GM21717 (cell line): ENCODE measurements at regions not wholly inside any gene's neighbourhood (a gene's known extent, or its start where the extent isn't known, plus 50 kb on each side); places are given as distances from the start of the nearest gene placed in this dataset.

Experiments used
- ATAC-seq: cut with Tn5 transposase; IDR thresholded peaks from one replicate; pipeline ENCODE4 v1.9.1; 2021; ENCODE audit warnings: mild to moderate bottlenecking, moderate library complexity; ENCODE audit not compliant: unreplicated experiment

GRCh38 chr18:40707797-40708196 is 1247.2 kb upstream of the PIK3C3 start:
- ATAC-seq = no peak

DNA sequence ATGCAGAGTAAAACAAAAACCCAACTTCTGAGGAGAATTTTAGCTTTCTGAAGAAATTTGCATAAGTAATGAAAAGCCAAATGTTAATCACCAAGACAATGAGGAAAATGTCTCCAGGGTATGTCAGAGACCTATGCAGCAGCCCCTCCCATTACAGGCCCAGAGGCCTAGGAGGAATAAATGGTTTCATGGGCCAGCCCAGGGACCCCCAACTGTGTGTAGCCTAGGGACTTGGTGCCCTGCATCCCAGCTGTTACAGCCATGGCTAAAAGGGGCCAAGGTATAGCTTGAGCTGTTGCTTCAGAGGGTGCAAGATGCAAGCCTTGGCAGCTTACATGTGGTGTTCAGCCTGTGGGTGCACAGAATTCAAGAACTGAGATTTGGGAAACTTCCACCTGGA is 1256.9 kb upstream of the PIK3C3 start:
- no peak for ATAC-seq

GRCh38 chr18:40695526-40695925 is 1259.5 kb upstream of the PIK3C3 start:
- peak; percentile 67 for ATAC-seq

- ATAC-seq = no peak
These were observed 1262.2 kb upstream of the PIK3C3 start for GRCh38 chr18:40692871-40693270.

GRCh38 chr18:40690062-40690461 is 1265.0 kb upstream of the PIK3C3 start:
- no peak for ATAC-seq

- no peak for ATAC-seq
These were observed 1267.6 kb upstream of the PIK3C3 start for GRCh38 chr18:40687399-40687798.

DNA sequence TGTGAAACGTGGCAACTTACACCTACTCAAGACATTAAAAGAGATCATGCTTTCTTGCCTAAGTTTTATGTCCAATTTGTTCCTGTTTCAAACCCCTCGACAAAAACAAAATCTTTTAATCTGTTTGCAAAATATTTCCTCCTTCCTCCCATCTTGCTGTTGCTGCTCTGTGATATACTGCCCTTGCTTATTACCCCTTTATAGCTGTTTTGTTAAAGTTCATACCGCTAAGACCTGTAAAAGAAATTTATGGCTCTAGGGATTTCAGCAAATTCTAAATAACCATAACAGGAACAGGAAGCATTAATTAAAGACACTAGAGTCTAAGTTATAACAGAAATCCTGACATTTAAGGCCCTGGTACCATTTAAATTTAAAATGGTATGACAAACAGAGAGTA is 1268.2 kb upstream of the PIK3C3 start:
- no peak for ATAC-seq

DNA sequence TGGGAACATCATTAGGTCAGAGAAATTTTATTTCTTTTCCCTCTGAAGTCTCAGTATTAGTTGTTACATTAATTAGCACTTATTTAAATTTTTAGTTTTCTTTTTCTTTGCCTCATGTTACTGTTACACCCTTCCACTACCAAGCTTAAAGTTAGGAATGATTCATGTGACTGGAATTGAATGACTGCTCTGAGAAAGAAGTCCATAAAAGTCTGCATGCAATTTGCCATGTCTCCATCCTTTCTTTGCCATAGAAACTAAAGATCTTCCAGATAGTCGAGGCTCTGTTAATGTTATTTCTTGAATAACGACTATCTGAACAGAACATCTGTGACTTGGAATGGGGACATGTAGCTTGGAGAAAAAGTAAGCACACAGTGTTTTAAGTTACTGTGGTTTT is 1269.8 kb upstream of the PIK3C3 start:
- ATAC-seq = no peak

- ATAC-seq = no peak
These were observed 1276.7 kb upstream of the PIK3C3 start for GRCh38 chr18:40678318-40678717.

DNA sequence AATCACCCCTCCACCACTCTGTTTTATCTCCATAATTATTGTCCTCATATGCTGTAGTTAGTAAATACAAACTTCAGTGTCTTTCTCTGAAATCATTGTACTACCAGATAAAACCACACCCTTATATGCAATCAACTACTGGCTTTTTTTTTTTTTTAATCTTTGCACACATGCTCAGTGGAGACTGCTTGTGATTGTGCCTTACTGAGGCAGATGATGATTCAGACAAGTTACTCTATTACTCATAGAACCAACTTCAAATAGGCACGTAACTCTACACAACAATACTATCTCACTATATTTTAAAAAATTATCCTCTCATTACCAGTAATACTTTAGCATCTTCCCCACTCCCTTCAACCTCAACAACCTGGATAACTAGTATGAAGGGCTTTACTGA is 1278.4 kb upstream of the PIK3C3 start:
- ATAC-seq = no peak

GRCh38 chr18:40673150-40673549 is 1281.9 kb upstream of the PIK3C3 start:
- ATAC-seq = no peak

GRCh38 chr18:40672590-40672989 is 1282.4 kb upstream of the PIK3C3 start:
- ATAC-seq = no peak

DNA sequence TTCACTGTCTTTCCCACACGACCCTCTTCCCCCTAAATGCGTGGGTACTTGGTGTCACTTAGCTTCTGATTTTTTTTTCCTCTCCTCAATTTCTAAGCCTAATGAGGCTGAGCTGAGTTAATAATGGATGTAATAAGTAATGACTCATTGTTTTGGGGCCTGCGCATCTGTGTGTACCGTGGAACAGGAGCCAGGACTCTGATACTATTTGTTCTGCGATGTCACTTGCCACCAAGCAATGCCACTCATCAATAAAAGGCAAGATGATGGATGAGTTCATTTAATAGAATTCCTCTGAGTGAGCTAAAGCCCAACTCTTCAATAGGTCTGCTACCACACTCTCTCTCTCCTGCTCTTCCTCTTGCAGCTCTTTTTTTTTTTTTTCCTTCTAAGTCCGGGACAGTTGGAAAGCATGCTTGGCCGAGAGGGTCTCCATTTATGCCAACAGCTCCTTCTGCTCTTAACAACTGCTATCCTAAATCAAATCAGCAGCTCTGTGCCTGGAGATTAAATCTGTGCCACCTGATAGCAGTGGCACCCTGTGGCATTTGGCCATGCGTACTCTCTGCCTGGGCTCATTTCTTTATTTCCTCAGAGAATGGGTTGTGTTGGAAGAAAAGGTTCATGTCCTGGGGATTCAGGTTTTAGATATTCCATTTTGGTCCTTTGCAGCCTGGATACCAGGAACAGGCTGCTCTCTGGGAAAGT is 1284.2 kb upstream of the PIK3C3 start:
- ATAC-seq = no peak

GRCh38 chr18:40662898-40663437 is 1292.1 kb upstream of the PIK3C3 start:
- ATAC-seq = no peak

- ATAC-seq = no peak
These were observed 1301.4 kb upstream of the PIK3C3 start for GRCh38 chr18:40653682-40654081.

DNA sequence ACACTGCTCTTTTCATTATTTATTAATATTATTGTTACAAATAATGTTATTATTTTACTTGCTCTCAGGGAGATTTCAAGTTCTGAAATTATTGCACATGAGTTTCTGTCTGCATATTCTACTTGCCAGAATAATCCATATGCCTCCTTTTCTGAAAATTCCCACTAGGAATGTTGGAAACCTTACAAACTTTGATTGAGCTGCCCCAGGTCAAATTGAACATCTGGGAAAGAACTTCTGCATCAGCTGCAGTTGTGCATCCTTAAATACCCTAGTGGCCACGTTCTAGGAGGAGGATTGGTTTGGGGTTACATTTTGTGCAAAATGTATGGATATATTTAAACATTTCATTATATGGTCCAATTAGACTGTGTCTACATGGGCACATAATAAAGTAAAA is 1302.7 kb upstream of the PIK3C3 start:
- ATAC-seq = no peak

DNA sequence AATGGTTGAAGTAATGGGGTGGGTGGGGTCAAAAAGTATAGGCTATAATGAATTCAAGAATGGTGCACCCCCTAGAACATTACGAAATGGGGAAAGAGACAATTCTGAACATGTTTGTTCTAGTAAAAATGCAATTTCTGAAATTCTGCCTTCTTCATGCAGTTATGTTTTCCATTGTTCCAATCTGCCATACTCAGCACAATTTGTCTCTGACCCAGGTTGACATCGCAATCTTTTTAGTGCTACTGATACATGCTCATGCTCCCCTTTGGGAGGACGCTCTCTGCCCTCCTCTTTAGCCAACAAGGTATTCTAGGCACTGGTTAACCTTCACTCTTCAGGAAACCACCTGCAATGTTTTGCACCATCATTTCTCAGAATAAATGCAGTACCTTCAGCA is 1303.9 kb upstream of the PIK3C3 start:
- ATAC-seq = no peak

- no peak for ATAC-seq
These were observed 1312.3 kb upstream of the PIK3C3 start for GRCh38 chr18:40642692-40643229.

DNA sequence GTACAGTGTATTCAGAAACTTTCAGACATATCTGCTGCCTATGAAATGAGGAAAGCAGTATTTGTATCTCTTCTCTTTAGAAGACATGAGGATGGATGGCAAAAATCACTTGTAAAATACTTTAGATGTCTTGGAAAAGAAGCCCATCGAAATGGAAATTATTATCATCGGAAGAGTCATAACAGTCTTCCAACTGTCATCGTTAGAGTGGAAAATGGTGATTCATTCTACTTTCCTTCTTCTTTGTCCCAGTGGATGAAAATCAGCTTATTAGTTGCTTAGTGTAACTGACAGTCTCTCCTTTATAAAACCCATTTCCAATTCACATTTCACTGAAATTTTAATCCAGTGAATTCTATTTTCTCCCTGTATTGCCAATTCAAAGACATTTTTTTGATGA is 1323.7 kb upstream of the PIK3C3 start:
- no peak for ATAC-seq

DNA sequence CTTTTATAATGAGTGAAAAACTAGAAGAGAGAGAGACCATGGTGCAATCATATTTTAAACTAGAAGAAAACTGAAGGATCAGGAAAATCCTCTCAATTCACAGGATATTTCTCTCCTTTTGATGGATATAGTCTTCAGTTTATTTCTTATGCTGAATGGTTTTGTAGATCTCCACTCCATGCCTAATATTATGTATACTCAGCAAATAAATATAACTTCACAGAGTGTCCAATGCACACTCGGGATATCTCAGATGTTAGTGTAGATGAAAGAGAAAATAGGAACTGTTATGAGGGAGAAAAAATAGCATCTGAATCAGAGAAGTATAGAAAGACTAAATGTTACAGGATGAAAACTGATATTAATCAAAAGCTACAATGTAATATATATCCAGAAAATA is 1324.5 kb upstream of the PIK3C3 start:
- ATAC-seq = no peak

DNA sequence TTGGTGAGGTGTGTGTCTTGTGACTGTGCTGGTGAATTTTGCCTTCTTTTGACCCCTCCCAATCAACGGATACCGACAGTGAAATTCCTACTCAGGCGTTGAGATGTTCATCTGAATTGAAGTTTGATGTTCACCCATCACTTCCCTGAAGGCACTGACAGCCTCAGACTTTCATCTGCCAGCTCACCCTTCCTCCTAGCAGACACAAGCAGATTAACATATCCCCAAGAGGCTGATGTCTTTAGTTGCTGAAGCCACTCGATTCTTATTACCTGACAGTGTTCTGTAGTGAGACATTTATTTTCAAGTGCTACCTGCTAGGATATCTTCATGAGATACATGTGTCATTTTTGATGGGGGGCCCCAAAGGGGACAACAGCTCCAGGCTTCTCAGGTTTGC is 1330.1 kb upstream of the PIK3C3 start:
- ATAC-seq = no peak

DNA sequence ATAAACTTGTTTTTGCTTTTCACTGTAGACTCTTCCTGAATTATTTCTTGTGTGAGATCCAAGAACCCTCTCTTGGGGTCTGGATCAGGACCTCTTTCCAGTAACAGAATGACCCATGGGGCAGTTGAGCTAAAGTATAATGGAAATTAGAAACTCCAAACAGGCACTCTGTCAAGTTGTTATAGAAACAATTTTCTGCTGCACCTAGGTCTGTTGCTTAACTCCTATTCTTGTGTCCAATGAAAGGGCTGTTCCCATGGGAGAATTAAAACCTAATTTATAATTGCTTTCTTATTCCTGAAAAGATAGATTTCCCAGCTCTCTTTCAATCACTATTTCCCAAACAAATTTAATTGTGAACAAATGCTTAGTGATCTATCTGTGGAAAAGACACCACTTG is 1341.3 kb upstream of the PIK3C3 start:
- no peak for ATAC-seq

GRCh38 chr18:40612356-40612755 is 1342.7 kb upstream of the PIK3C3 start:
- no peak for ATAC-seq
